HEK293T (cell line): ENCODE measurements at regions not wholly inside any gene's neighbourhood (a gene's known extent, or its start where the extent isn't known, plus 50 kb on each side); places are given as distances from the start of the nearest gene placed in this dataset.

Experiments
- BHLHE40 ChIP-seq: fragments of 450-650 bp; IDR thresholded peaks from 2 replicates; pipeline ENCODE4 v1.6.1; 2016; ENCODE audit warnings: mild to moderate bottlenecking, moderate library complexity, borderline replicate concordance
- CTBP1 ChIP-seq: fragments of 450-650 bp; IDR thresholded peaks from 2 replicates; pipeline ENCODE4 v1.6.1; 2016; ENCODE audit warnings: borderline replicate concordance
- FOXA1 ChIP-seq: fragments of 450-650 bp; IDR thresholded peaks from 2 replicates; pipeline ENCODE4 v1.6.1; 2016; ENCODE audit warnings: mild to moderate bottlenecking
- FOXK2 ChIP-seq: fragments of 450-650 bp; IDR thresholded peaks from 2 replicates; pipeline ENCODE4 v1.6.1; 2016; ENCODE audit warnings: mild to moderate bottlenecking
- FOXM1 ChIP-seq: fragments of 450-650 bp; IDR thresholded peaks from 2 replicates; pipeline ENCODE4 v1.6.1; 2017; ENCODE audit warnings: mild to moderate bottlenecking, borderline replicate concordance
- HDGF ChIP-seq: fragments of 450-650 bp; IDR thresholded peaks from 2 replicates; pipeline ENCODE4 v1.6.1; 2017; ENCODE audit warnings: antibody characterized with exemption, borderline replicate concordance
- LEF1 ChIP-seq: fragments of 450-650 bp; IDR thresholded peaks from 2 replicates; pipeline ENCODE4 v1.6.1; 2017; ENCODE audit warnings: mild to moderate bottlenecking, borderline replicate concordance
- NFRKB ChIP-seq: fragments of 450-650 bp; IDR thresholded peaks from 2 replicates; pipeline ENCODE4 v1.6.1; 2016; ENCODE audit warnings: mild to moderate bottlenecking, moderate library complexity
- SP1 ChIP-seq: fragments of 450-650 bp; IDR thresholded peaks from 2 replicates; pipeline ENCODE4 v1.6.1; 2017
- ZNF384 ChIP-seq: fragments of 450-650 bp; IDR thresholded peaks from 2 replicates; pipeline ENCODE4 v1.6.1; 2016

GRCh38 chr22:26894766-26895485 lies 237.5 kb downstream of the MIAT start:
- TF ChIP-seq SP1: no peak
- TF ChIP-seq FOXM1: no peak
- TF ChIP-seq FOXA1: no peak
- no peak for TF ChIP-seq FOXK2
- no peak for TF ChIP-seq CTBP1
- no peak for TF ChIP-seq BHLHE40
- no peak for TF ChIP-seq HDGF
- no peak for TF ChIP-seq LEF1
- TF ChIP-seq ZNF384: no peak
- TF ChIP-seq NFRKB: no peak
